Gastrocnemius medialis (tissue), 4 donors: ENCODE measurements at regions not wholly inside any gene's neighbourhood (a gene's known extent, or its start where the extent isn't known, plus 50 kb on each side); places are given as distances from the start of the nearest gene placed in this dataset.
A peak's percentile ranks its signal among the peaks of the same experiment; 100 is the strongest.

Source experiments
- ATAC-seq, 2 donors: fragments of 150-250 bp; one replicate each; pipeline ENCODE4 v1.9.1; 2016
- DNase-seq, 2 donors: peaks; one replicate each; pipeline ENCODE4 v3.0.0-alpha.2; 2019
- H3K27ac ChIP-seq, 4 donors: fragments of 200-600 bp; sonication (generic); 1 replicate in 1 of 4; 2 replicates in 3 of 4; pipeline ENCODE4 v1.5.1; 2016 to 2018; ENCODE audit warnings: mild to moderate bottlenecking in 2 of 4, moderate library complexity in 1 of 4
- H3K27me3 ChIP-seq, 3 donors: fragments of 200-600 bp; sonication (generic) in 2 of 3; 1 replicate in 1 of 3; 2 replicates in 2 of 3; pipeline versions ENCODE4 v1.5.1 to v1.6.0; 2016 to 2019; ENCODE audit warnings: mild to moderate bottlenecking in 1 of 3, moderate library complexity in 1 of 3
- H3K36me3 ChIP-seq, 2 donors: fragments of 200-600 bp; sonication (generic) in 1 of 2; one replicate each; pipeline ENCODE4 v1.5.1; 2017 to 2018
- H3K4me1 ChIP-seq, 2 donors: fragments of 200-600 bp; sonication (generic) in 1 of 2; one replicate each; pipeline ENCODE4 v1.5.1; 2016 to 2017; ENCODE audit warnings: mild to moderate bottlenecking in 2 of 2
- H3K4me3 ChIP-seq, 4 donors: fragments of 200-600 bp; sonication (generic) in 3 of 4; 1 replicate in 1 of 4; 2 replicates in 3 of 4; pipeline ENCODE4 v1.5.1; 2016 to 2019; ENCODE audit warnings: mild to moderate bottlenecking in 2 of 4
- H3K9me3 ChIP-seq, 3 donors: fragments of 200-600 bp; sonication (generic) in 2 of 3; 1 replicate in 1 of 3; 2 replicates in 2 of 3; pipeline ENCODE4 v1.5.1; 2016 to 2019
- CTCF ChIP-seq, 5 experiments: fragments of 450-650 bp in 3 of 5; fragments of 200-600 bp in 2 of 5; sonication (generic) in 2 of 5; IDR thresholded peaks in 4 of 5; conservative IDR thresholded peaks in 1 of 5; 1 replicate in 4 of 5; 2 replicates in 1 of 5; pipeline ENCODE4 v1.5.1; 2016 to 2019; ENCODE audit warnings: antibody characterized with exemption in 5 of 5, mild to moderate bottlenecking in 3 of 5, moderate library complexity in 3 of 5
- POLR2A ChIP-seq, 2 donors: fragments of 450-650 bp; IDR thresholded peaks; one replicate each; pipeline ENCODE4 v1.6.1; 2017; ENCODE audit warnings: antibody characterized with exemption in 2 of 2, mild to moderate bottlenecking in 2 of 2, moderate library complexity in 2 of 2
- in situ Hi-C, 4 donors: fragments of 200-750 bp; cut with MboI; loops; one replicate each; pipeline versions ENCODE4 v1.15.0 to v1.8.0; 2017; ENCODE audit warnings: low sequenced_read_pairs in 4 of 4
- intact Hi-C: fragments of 100-400 bp; cut with DNase I; formaldehyde crosslinking; loops from one replicate; pipeline ENCODE4 v1.15.1; 2023; ENCODE audit warnings: low total_unique reads

DNA sequence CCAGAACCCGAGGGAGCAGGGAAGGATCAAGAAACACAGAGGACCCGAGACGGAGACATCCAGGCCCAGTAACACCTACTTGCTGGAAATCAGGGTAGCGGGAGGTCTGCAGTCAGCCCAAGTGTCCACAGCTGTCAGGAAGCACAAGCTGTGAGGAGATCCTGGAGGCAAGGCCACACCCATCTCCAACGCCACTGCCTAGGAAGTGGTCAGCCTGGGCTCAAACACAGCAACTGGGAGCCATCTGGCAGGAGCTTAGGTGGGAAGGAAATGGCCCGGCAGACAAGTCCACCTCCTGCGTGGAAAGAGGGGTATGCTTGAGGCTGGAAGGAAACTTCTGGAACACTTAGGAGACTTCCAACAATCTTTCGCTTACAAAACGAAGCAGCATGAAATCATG, 407.1 kb downstream of the VPS13C start:
- H3K36me3 ChIP-seq, result no peaks in the 10 kb centered on the region
- ATAC-seq (peak; percentile 31 to 55), DNase-seq (peak; percentile 52 to 80)
- intact Hi-C loops, result no loop called here
- no peaks in the 10 kb centered on the region for H3K27me3 ChIP-seq
- H3K27ac ChIP-seq, result peak overlapping the region; percentile 44 to 82 (median 74)
- in situ Hi-C loops, result no loop called here
- TF ChIP-seq CTCF (IDR thresholded peaks at IDR 0.05 in 4 of 5, conservative IDR thresholded peaks at IDR 0.05 in 1 of 5) (no peak), POLR2A (IDR thresholded peaks at IDR 0.05) (peak; percentile 25 to 44)
- H3K4me1 ChIP-seq, result peaks cover 5 to 23% of the 10 kb centered on the region in 2 donors
- peak overlapping the region in 3 of 4 donors; percentile 19 to 28 (median 22) for H3K4me3 ChIP-seq
- H3K9me3 ChIP-seq, result no peaks in the 10 kb centered on the region

- ATAC-seq (no peak), DNase-seq (no peak)
- Histone ChIP-seq H3K36me3 (no peaks in the 10 kb centered on the region), H3K27ac (no peak overlapping the region), H3K9me3 (no peaks in the 10 kb centered on the region), H3K4me3 (no peak overlapping the region), H3K27me3 (no peaks in the 10 kb centered on the region), H3K4me1 (peaks cover 5 to 23% of the 10 kb centered on the region in 2 donors)
- intact Hi-C loops, result no loop called here
- TF ChIP-seq POLR2A (IDR thresholded peaks at IDR 0.05) (no peak), CTCF (IDR thresholded peaks at IDR 0.05 in 4 of 5, conservative IDR thresholded peaks at IDR 0.05 in 1 of 5) (no peak)
- in situ Hi-C loops, result no loop called here
Measured at GRCh38 chr15:61651267-61651666, 409.0 kb downstream of the VPS13C start.

GRCh38 chr15:61649046-61649445, 411.2 kb downstream of the VPS13C start:
- intact Hi-C loops, result no loop called here
- H3K9me3 ChIP-seq, result no peaks in the 10 kb centered on the region
- no peak for ATAC-seq

GRCh38 chr15:61644550-61644949, 415.4 kb upstream of the RORA start:
- H3K27ac ChIP-seq, result no peak overlapping the region
- H3K36me3 ChIP-seq, result no peaks in the 10 kb centered on the region
- H3K27me3 ChIP-seq, result no peaks in the 10 kb centered on the region
- in situ Hi-C loops (no loop called here), intact Hi-C loops (no loop called here)
- no peak for ATAC-seq
- H3K9me3 ChIP-seq, result no peaks in the 10 kb centered on the region
- H3K4me1 ChIP-seq, result peaks cover 4 to 7% of the 10 kb centered on the region in 2 donors
- TF ChIP-seq CTCF (IDR thresholded peaks at IDR 0.05 in 4 of 5, conservative IDR thresholded peaks at IDR 0.05 in 1 of 5), result no peak
- no peak for TF ChIP-seq POLR2A (IDR thresholded peaks at IDR 0.05)
- no peak for DNase-seq
- no peak overlapping the region for H3K4me3 ChIP-seq

More at GRCh38 chr15:61649046-61649445, 411.2 kb downstream of the VPS13C start:
- DNase-seq, result no peak
- Histone ChIP-seq H3K27me3 (no peaks in the 10 kb centered on the region), H3K27ac (no peak overlapping the region), H3K4me1 (peaks cover 5% of the 10 kb centered on the region in 2 donors), H3K4me3 (no peak overlapping the region), H3K36me3 (no peaks in the 10 kb centered on the region)
- no peak for TF ChIP-seq POLR2A (IDR thresholded peaks at IDR 0.05)
- TF ChIP-seq CTCF (IDR thresholded peaks at IDR 0.05 in 4 of 5, conservative IDR thresholded peaks at IDR 0.05 in 1 of 5), result no peak
- in situ Hi-C loops, result no loop called here

DNA sequence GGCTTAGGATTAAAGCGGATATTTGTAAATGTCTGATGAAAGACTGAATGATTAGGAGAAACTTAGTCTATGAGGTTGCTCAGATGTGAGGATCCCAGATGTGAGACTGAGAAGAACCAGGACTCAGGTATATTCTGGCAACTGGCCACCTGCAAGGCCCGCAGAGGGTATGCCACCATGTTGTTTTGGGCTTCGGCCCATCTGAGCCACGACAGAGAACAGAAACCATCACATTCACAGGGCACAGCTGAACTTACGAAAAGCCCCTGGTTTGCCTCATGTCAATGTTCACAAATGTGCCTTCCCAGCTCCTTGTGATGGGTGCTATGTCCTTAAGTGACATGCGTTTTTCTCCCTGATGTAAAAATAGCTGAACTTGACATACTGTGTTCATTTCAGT, 412.5 kb upstream of the RORA start:
- Histone ChIP-seq H3K9me3 (no peaks in the 10 kb centered on the region), H3K36me3 (no peaks in the 10 kb centered on the region), H3K27me3 (no peaks in the 10 kb centered on the region), H3K4me1 (peaks cover 6 to 15% of the 10 kb centered on the region in 2 donors), H3K4me3 (no peak overlapping the region), H3K27ac (no peak overlapping the region)
- TF ChIP-seq CTCF (IDR thresholded peaks at IDR 0.05 in 4 of 5, conservative IDR thresholded peaks at IDR 0.05 in 1 of 5), result no peak
- TF ChIP-seq POLR2A (IDR thresholded peaks at IDR 0.05), result no peak
- in situ Hi-C loops (no loop called here), intact Hi-C loops (no loop called here)
- no peak for DNase-seq
- no peak for ATAC-seq
